ENCODE measurements at regions not wholly inside any gene's neighbourhood (a gene's known extent, or its start where the extent isn't known, plus 50 kb on each side); places are given as distances from the start of the nearest gene placed in this dataset.
A peak's percentile ranks its signal among the peaks of the same experiment; 100 is the strongest.
"Not testable (repeated sequence)": the region's sequence is repeated elsewhere in the genome, so short reads cannot be mapped to it uniquely, and the experiment has no call there.

DNA sequence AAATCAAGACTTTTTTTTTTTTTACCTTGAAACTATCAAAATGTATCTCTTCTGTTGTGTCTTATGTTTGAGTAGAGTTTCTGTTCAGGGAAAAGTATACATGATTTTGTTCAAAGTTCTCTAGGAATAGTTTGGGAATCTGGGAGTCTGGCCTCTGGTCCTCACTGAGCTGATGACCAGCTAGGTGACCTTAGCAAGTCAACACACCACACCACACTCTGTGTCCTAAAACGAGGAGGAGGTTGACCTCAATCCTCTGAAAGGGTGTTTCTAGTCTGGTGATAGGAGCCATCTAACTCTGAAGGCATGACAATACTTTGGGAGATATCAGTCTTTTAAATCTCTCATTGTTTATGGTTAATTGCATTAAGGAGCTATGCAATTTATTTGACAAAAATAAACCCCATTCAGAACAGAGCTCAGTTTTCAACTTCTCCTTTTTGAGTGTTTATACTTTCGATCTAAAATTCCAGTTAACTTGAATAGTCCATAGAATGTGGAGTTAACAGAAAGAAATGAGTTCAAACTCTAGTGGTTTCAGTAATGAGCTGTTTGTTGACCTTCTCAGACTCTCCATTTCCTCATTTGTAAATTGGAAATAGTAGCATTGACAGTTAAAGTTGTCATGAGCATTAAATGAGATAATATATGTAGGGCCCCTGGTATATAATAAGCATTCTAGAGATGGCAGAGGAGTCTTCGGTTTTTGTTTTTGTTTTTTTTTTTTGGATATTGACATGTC, 112.2 kb upstream of the LRRN1 start:
- DNase-seq (ENCODE audit: low spot score): no peak

DNA sequence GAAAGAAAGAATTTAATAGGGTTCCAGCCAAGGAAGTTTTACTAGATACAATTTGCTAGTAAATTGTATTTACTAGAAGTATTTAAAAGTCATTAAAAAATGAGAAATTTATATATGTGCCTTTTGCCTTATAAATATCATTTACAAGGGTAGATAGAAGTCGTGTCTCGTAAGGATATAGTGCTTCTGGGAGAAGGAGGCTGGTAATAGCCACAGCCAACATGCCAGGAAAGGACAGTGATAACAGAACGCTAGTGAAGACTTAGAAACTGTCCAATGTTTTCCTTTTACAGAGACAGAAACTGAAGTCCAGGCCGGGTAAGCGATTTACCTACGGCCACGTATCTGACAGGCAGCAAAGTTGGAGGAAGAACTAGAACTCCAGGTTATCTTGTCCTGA, 113.5 kb upstream of the LRRN1 start:
- DNase-seq (ENCODE audit: low spot score): no peak

DNA sequence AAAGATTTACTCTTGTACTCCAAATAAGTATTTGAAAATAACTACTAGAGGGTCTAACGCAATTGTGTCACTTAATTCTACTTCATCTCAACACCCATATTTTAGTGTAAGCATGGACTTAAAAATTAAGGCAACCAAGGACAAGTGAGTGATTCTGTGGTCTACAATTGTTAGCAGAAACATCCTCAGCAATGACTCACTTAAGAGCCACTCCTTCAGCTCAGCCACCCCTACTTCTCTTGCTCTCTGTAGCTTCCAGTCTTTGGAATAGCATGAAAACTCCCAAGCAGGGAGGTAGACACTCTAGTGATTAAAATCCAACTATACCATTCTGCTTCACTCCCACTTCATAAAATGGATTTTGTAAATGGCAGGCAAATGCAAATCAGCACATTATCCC, 116.0 kb upstream of the LRRN1 start:
- DNase-seq (ENCODE audit: low spot score): peak; percentile 31

DNA sequence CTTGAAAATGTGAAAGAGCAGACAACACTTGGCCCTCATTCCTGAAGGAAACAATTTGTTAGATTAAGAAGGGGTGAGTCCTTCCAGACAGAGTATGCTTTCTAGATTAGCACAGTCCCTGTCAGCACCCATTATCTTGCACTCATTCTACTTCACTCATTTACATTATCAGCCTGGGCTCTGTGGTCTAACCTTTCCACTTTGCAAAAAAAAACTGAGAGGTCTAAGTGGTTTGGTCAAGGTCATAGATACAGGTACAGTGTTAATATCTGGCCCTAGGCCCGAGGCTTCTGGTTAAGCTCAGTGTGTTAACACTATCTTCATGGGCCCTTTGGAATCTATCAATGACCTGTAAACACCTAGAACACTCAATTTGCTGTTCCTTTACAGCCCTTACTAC, 123.4 kb upstream of the LRRN1 start:
- no peak for DNase-seq (ENCODE audit: low spot score)

DNA sequence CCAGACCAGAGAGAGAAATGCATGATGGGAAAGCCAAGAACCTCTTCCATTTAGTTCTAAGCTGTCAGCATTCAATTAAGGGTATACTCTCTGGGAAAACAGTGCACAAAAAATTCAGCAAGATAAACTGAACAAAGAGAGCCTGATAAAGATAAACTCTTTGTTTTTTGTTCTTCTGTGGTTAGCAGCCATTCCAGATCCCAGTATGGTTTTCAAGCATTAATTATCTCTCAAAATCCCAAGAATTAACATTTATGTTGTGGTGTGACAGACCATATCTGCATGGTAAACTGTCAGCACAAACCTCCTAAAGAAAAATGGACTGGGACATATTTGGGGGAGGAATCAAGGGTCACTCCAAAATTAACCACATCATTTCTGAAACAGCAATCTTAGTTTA, 124.0 kb upstream of the LRRN1 start:
- no peak for DNase-seq (ENCODE audit: low spot score)

- peak; percentile 56 for DNase-seq (ENCODE audit: low spot score)
Measured at GRCh38 chr3:3666664-3667063, 132.6 kb upstream of the LRRN1 start.

DNA sequence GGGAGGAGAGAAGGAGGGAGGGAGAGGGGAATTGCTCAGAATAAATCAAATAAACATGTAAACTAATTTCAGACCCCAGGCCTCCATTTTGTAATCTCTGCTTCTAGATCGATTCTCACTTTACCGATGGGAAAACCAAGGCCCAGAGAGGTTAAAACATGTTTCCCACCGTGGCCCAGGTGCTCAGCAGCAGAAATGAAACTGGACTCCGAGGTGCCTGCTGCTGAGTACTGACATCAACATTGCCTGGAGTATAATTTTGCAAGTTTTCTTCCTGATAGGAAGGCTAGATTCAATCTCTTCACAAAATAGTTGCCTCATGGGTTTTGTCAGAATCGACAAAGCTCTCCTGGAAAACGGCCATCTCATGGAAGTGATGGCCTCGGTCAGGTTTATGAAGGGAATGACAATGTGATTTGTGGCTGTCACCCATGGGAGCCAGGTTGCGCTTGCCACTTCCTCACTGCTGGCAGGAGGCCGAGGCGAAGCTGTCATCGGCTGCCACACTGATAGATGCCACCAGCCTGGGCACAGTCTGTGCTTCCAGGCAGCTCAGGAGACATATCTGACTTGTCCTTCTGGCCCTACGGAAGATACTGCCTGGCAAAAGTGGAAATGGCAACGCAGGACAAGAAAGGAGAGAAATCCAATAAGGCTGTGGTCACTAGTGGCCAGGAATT, 133.1 kb upstream of the LRRN1 start:
- peak; percentile 18 for DNase-seq (ENCODE audit: low spot score)

GRCh38 chr3:3665546-3665945, 133.7 kb upstream of the LRRN1 start:
- peak; percentile 59 for DNase-seq (ENCODE audit: low spot score)

DNA sequence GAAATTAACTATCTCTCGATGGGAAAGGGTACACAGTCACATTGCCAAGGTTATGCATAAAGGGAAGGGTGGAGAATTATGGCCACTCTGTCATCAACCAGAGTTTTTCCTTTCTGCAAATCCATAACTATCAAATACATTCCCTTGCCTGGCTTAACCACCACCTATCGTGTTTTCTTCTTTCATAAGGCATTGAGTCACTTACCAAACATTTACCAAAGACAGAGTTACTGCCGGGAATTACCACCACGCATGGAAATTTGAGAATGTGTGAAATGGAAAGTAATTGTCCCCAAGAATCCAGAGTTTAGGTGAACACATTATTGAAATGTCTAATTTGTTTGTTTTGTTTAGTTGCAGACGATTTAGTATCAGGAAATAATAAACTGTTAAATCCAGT, 134.3 kb upstream of the LRRN1 start:
- peak; percentile 78 for DNase-seq (ENCODE audit: low spot score)

DNA sequence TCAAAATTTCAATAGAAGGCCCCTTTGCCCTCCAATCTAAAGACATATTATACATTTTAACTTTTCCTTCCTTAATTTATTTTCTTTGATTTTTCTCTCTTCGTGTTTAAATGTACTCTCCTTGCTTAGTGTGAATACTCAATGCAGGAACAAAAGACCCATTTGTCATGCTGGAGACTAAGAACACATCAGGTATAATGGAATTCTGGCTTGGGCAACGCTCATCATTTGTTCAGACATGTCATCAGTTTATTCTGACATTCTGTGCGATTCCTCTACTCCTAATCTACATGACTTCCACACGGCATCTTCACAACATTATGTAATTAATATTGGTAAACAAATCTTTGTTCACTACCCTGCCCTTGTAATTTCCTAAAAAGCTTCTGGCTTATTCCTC, 136.6 kb upstream of the LRRN1 start:
- DNase-seq (ENCODE audit: low spot score): no peak

- no peak for DNase-seq (ENCODE audit: low spot score)
Measured at GRCh38 chr3:3654916-3655315, 144.3 kb upstream of the LRRN1 start.

GRCh38 chr3:3648988-3649679, 150.1 kb upstream of the LRRN1 start:
- DNase-seq (ENCODE audit: low spot score): no peak

DNA sequence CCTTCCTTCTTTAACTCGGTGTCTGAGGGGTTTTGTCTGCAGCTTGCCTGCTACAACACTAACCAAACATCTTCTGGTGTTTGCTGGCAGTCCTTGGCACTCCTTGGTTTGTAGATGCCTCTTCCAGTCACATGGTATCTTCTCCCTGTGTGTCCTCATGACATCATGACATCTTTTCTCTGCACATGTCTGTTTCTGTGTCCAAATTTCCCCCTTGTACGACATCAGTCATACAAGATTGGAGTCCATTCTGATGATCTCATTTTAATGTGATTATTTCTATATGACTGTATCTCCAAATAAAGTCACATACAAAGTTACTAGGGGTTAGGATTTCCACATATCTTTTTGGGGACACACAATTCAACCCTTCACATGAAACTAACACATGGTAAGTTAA, 152.3 kb upstream of the LRRN1 start:
- DNase-seq (ENCODE audit: low spot score): no peak

- DNase-seq (ENCODE audit: low spot score): not testable (repeated sequence)
Measured at GRCh38 chr3:3646103-3646844, 153.0 kb upstream of the LRRN1 start.

GRCh38 chr3:3641877-3642455, 157.3 kb upstream of the LRRN1 start:
- no peak for DNase-seq (ENCODE audit: low spot score)

GRCh38 chr3:3639078-3639477, 160.2 kb upstream of the LRRN1 start:
- DNase-seq (ENCODE audit: low spot score): no peak

DNA sequence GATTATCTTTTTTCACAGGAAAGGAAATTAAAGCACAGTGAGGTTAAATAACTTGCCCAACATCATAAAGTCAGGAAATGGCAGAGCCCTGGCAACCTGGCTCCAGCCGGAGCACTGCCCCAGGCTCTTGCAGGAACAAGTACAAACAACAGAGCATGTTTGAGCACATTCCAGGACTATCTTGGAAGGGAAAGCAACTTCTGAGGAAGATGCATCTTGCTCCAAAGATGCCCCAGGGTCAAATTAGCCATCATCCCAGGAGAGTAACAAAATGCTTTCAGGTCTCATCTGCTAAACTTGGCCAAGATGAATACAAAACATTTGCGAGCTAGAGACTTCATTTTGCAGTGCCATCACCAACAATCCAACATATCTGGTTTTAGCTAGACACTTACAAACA, 162.4 kb upstream of the LRRN1 start:
- no peak for DNase-seq (ENCODE audit: low spot score)

- no peak for DNase-seq (ENCODE audit: low spot score)
Measured at GRCh38 chr3:3635109-3635508, 164.1 kb upstream of the LRRN1 start.

DNA sequence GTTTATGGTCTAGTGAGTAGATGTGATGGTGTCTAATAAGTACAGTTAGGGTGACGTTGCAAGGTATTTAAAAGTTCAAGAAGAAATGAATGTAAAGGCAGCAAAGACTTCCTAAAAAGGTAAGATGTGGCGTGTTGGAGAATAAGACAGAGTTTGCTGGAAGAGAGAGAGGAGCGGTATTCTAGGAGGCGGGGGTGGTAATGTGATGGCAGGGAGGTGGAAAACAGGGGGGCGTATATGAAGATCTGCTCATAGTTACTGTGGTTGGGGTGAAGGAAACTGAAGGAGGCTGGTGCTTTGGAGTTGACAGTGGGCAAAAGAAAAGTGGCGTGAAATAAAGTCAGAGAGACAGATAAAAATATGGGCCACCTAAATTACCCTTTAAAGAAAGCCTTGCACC, 164.9 kb upstream of the LRRN1 start:
- no peak for DNase-seq (ENCODE audit: low spot score)

DNA sequence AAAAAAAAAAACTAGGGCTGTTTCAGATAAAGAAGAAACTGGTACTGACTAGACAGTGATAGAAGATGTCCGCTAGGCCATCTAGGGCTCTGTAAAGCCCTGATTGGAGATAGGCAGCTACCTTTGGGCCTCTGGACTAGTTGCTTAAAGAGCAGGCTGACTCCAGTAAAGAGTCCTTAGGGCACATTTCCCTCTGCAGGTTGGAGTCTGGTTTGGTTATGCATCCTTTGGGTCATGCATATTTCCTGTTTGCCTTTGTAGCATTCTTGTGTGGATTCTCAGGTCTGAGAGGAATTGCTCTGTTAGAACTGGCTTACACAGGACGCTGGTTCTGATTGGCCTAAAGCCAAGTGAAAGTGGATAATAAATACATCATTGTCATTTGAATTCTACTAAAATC, 165.5 kb upstream of the LRRN1 start:
- DNase-seq (ENCODE audit: low spot score): no peak

- no peak for DNase-seq (ENCODE audit: low spot score)
Measured at GRCh38 chr3:3632449-3632848, 166.8 kb upstream of the LRRN1 start.

GRCh38 chr3:3631114-3631513, 168.1 kb upstream of the LRRN1 start:
- DNase-seq (ENCODE audit: low spot score): no peak
